Neuronal stem cell (in vitro differentiated cells): ENCODE measurements at regions not wholly inside any gene's neighbourhood (a gene's known extent, or its start where the extent isn't known, plus 50 kb on each side); places are given as distances from the start of the nearest gene placed in this dataset.

ENCODE experiments used
- DNase-seq: peaks from one replicate; pipeline ENCODE4 v3.0.0-alpha.2; 2013; ENCODE audit warnings: low spot score
- H2AFZ ChIP-seq: one replicate; pipeline ENCODE4 v1.6.1; 2013; ENCODE audit warnings: mild to moderate bottlenecking, low read length, inconsistent platforms
- H2AK5ac ChIP-seq: 2 replicates; pipeline ENCODE4 v1.6.1; 2013; ENCODE audit warnings: low read depth, mild to moderate bottlenecking, inconsistent platforms, low read length, moderate library complexity, mixed read lengths
- H2BK120ac ChIP-seq: 2 replicates; pipeline ENCODE4 v1.6.1; 2013; ENCODE audit warnings: low read depth, mild to moderate bottlenecking, inconsistent platforms, low read length, moderate library complexity, mixed read lengths
- H2BK12ac ChIP-seq: one replicate; pipeline ENCODE4 v1.6.1; 2013; ENCODE audit warnings: low read length, inconsistent platforms
- H2BK15ac ChIP-seq: 2 replicates; pipeline ENCODE4 v1.6.1; 2013; ENCODE audit warnings: mild to moderate bottlenecking, low read length, inconsistent platforms, mixed read lengths
- H2BK5ac ChIP-seq: one replicate; pipeline ENCODE4 v1.6.1; 2013; ENCODE audit warnings: inconsistent platforms, mild to moderate bottlenecking, low read length, moderate library complexity
- H3K14ac ChIP-seq: one replicate; pipeline ENCODE4 v1.6.1; 2013; ENCODE audit warnings: low read length, inconsistent platforms
- H3K18ac ChIP-seq: 2 replicates; pipeline ENCODE4 v1.6.1; 2013; ENCODE audit warnings: low read length, inconsistent platforms
- H3K23ac ChIP-seq: 2 replicates; pipeline ENCODE4 v1.6.1; 2013; ENCODE audit warnings: low read depth, mild to moderate bottlenecking, mixed read lengths, low read length, inconsistent platforms; ENCODE audit not compliant: poor library complexity
- H3K27ac ChIP-seq: replicated peaks from 3 replicates; pipeline ENCODE4 v1.5.1; 2013; ENCODE audit warnings: low read length, inconsistent platforms
- H3K27me3 ChIP-seq, 3 experiments: 2 replicates each; pipeline ENCODE4 v1.6.1; 2013; ENCODE audit warnings: low read length in 3 of 3, mild to moderate bottlenecking in 2 of 3, inconsistent platforms in 1 of 3, low read depth in 1 of 3, mixed read lengths in 1 of 3, moderate library complexity in 1 of 3; ENCODE audit not compliant: control insufficient read depth in 3 of 3, insufficient read depth in 3 of 3
- H3K36me3 ChIP-seq, 2 donors: replicated peaks in 1 of 2; 2 replicates each; pipeline ENCODE4 v1.6.1; 2013; ENCODE audit warnings: low read length in 2 of 2; ENCODE audit not compliant: control insufficient read depth in 2 of 2, insufficient read depth in 2 of 2
- H3K4ac ChIP-seq: 2 replicates; pipeline ENCODE4 v1.6.1; 2013; ENCODE audit warnings: inconsistent platforms, mild to moderate bottlenecking, low read length, moderate library complexity
- H3K4me1 ChIP-seq, 2 donors: 1 replicate in 1 of 2; 2 replicates in 1 of 2; pipeline ENCODE4 v1.6.1; 2013; ENCODE audit warnings: low read length in 2 of 2, low read depth in 1 of 2; ENCODE audit not compliant: control insufficient read depth in 2 of 2, insufficient read depth in 1 of 2
- H3K4me2 ChIP-seq: one replicate; pipeline ENCODE4 v1.6.1; 2013; ENCODE audit warnings: mild to moderate bottlenecking, low read length, inconsistent platforms; ENCODE audit not compliant: insufficient read depth, poor library complexity, severe bottlenecking
- H3K4me3 ChIP-seq, 2 donors: 2 replicates each; pipeline ENCODE4 v1.5.1; 2013; ENCODE audit warnings: low read length in 2 of 2, mild to moderate bottlenecking in 2 of 2, inconsistent platforms in 1 of 2, moderate library complexity in 1 of 2
- H3K79me1 ChIP-seq: one replicate; pipeline ENCODE4 v1.6.1; 2013; ENCODE audit warnings: low read depth, mild to moderate bottlenecking, inconsistent platforms, low read length, moderate library complexity
- H3K9ac ChIP-seq: one replicate; pipeline ENCODE4 v1.6.1; 2013; ENCODE audit warnings: mild to moderate bottlenecking, low read depth, low read length, inconsistent platforms; ENCODE audit not compliant: poor library complexity
- H3K9me3 ChIP-seq, 2 donors: replicated peaks in 1 of 2; 2 replicates each; pipeline versions ENCODE3 to v1.6.1; 2013; ENCODE audit warnings: low read length in 2 of 2, mild to moderate bottlenecking in 2 of 2, inconsistent platforms in 1 of 2, low read depth in 1 of 2, mixed read lengths in 1 of 2, moderate library complexity in 1 of 2; ENCODE audit not compliant: control insufficient read depth in 2 of 2, insufficient read depth in 1 of 2
- H4K8ac ChIP-seq: one replicate; pipeline ENCODE4 v1.6.1; 2013; ENCODE audit warnings: low read depth, mild to moderate bottlenecking, inconsistent platforms, low read length, moderate library complexity
- H4K91ac ChIP-seq: one replicate; pipeline ENCODE4 v1.6.1; 2013; ENCODE audit warnings: low read length, low read depth, mild to moderate bottlenecking, inconsistent platforms; ENCODE audit not compliant: poor library complexity
- WGBS, 2 donors: extraction: QIAGEN DNeasy Blood & Tissue Kit; methylation state at CpG; one replicate each; pipeline ENCODE4 v1.1.7; 2013; ENCODE audit warnings: missing lambda C conversion rate in 2 of 2, mixed read lengths in 1 of 2; ENCODE audit not compliant: insufficient read length in 2 of 2, insufficient replicate concordance in 1 of 2; ENCODE audit errors: extremely low coverage in 2 of 2; 5-methylcytosine and 5-hydroxymethylcytosine counted together

- Histone ChIP-seq H3K14ac (no peak overlapping the region), H2BK12ac (no peak overlapping the region), H2AK5ac (peak overlapping the region; percentile 9), H3K4me2 (no peak overlapping the region), H3K36me3 (no peaks in the 10 kb centered on the region), H2BK120ac (no peak overlapping the region), H3K27me3 (no peaks in the 10 kb centered on the region), H3K4me1 (peaks cover 0 to 5% of the 10 kb centered on the region in 2 donors), H2AFZ (no peak overlapping the region), H2BK15ac (no peak overlapping the region), H4K8ac (no peak overlapping the region), H3K4ac (no peak overlapping the region), H3K4me3 (no peak overlapping the region), H4K91ac (no peak overlapping the region), H3K23ac (no peak overlapping the region), H3K79me1 (no peaks in the 10 kb centered on the region), H2BK5ac (no peak overlapping the region), H3K27ac (no peak overlapping the region), H3K9me3 (no peaks in the 10 kb centered on the region), H3K18ac (no peak overlapping the region), H3K9ac (no peak overlapping the region)
- no peak for DNase-seq
- no CpG with 5 or more reads among the region's 10 CpGs for WGBS, 2 donors
Observed at GRCh38 chr20:58073945-58074856, 154.3 kb downstream of the ANKRD60 start.

- no peak overlapping the region for H4K91ac ChIP-seq
- H3K4me1 ChIP-seq: peaks cover 0 to 5% of the 10 kb centered on the region in 2 donors
- H3K4me2 ChIP-seq: no peak overlapping the region
- H3K9me3 ChIP-seq: no peaks in the 10 kb centered on the region
- H2AFZ ChIP-seq: no peak overlapping the region
- H4K8ac ChIP-seq: no peak overlapping the region
- DNase-seq: no peak
- H3K9ac ChIP-seq: peak overlapping the region; percentile 38
- H2BK12ac ChIP-seq: no peak overlapping the region
- no peak overlapping the region for H2BK5ac ChIP-seq
- H2BK120ac ChIP-seq: no peak overlapping the region
- no peaks in the 10 kb centered on the region for H3K36me3 ChIP-seq
- no peaks in the 10 kb centered on the region for H3K79me1 ChIP-seq
- H3K4ac ChIP-seq: no peak overlapping the region
- H2BK15ac ChIP-seq: peak overlapping the region; percentile 64
- no peaks in the 10 kb centered on the region for H3K27me3 ChIP-seq
- H2AK5ac ChIP-seq: no peak overlapping the region
- no peak overlapping the region for H3K27ac ChIP-seq
- peak overlapping the region; percentile 45 for H3K18ac ChIP-seq
- no CpG with 5 or more reads among the region's 15 CpGs for WGBS, 2 donors
- H3K23ac ChIP-seq: no peak overlapping the region
- H3K14ac ChIP-seq: no peak overlapping the region
- no peak overlapping the region for H3K4me3 ChIP-seq
Observed at GRCh38 chr20:58072695-58073671, 155.5 kb downstream of the ANKRD60 start.

- Histone ChIP-seq H3K27me3 (no peaks in the 10 kb centered on the region), H3K9me3 (no peaks in the 10 kb centered on the region), H2BK120ac (no peak overlapping the region), H2AK5ac (no peak overlapping the region), H3K79me1 (no peaks in the 10 kb centered on the region), H2BK15ac (no peak overlapping the region), H3K36me3 (no peaks in the 10 kb centered on the region), H3K4me3 (no peak overlapping the region), H4K91ac (no peak overlapping the region), H3K18ac (no peak overlapping the region), H2AFZ (no peak overlapping the region), H3K4me1 (peaks cover 0 to 5% of the 10 kb centered on the region in 2 donors), H4K8ac (no peak overlapping the region), H3K9ac (no peak overlapping the region), H3K27ac (no peak overlapping the region), H3K23ac (no peak overlapping the region), H2BK5ac (no peak overlapping the region), H3K4me2 (no peak overlapping the region), H2BK12ac (no peak overlapping the region), H3K4ac (no peak overlapping the region), H3K14ac (no peak overlapping the region)
- no peak for DNase-seq
- WGBS, 2 donors: no CpG with 5 or more reads among the region's 3 CpGs
Observed at GRCh38 chr20:58071991-58072390, 156.5 kb downstream of the ANKRD60 start.

- H3K27ac ChIP-seq: no peak overlapping the region
- H3K18ac ChIP-seq: no peak overlapping the region
- H3K4ac ChIP-seq: no peak overlapping the region
- H2BK5ac ChIP-seq: no peak overlapping the region
- no peak overlapping the region for H2AFZ ChIP-seq
- H2BK15ac ChIP-seq: no peak overlapping the region
- H3K9ac ChIP-seq: no peak overlapping the region
- no peaks in the 10 kb centered on the region for H3K79me1 ChIP-seq
- H4K8ac ChIP-seq: no peak overlapping the region
- no peak overlapping the region for H3K14ac ChIP-seq
- H3K36me3 ChIP-seq: no peaks in the 10 kb centered on the region
- peaks cover 0 to 4% of the 10 kb centered on the region in 2 donors for H3K4me1 ChIP-seq
- H3K9me3 ChIP-seq: no peaks in the 10 kb centered on the region
- H4K91ac ChIP-seq: no peak overlapping the region
- no peak overlapping the region for H3K23ac ChIP-seq
- no peak overlapping the region for H3K4me3 ChIP-seq
- no peak overlapping the region for H2BK12ac ChIP-seq
- H2BK120ac ChIP-seq: no peak overlapping the region
- no peak overlapping the region for H2AK5ac ChIP-seq
- H3K4me2 ChIP-seq: no peak overlapping the region
- no peak for DNase-seq
- no peaks in the 10 kb centered on the region for H3K27me3 ChIP-seq
Observed at GRCh38 chr20:58071298-58071697, 157.2 kb downstream of the ANKRD60 start.
